ENCODE measurements at regions not wholly inside any gene's neighbourhood (a gene's known extent, or its start where the extent isn't known, plus 50 kb on each side); places are given as distances from the start of the nearest gene placed in this dataset.

GRCh38 chr7:106480161-106480579 lies 180.8 kb downstream of the CCDC71L start:
- no peak for DNase-seq

GRCh38 chr7:106476751-106477150 lies 184.2 kb downstream of the CCDC71L start:
- no peak for DNase-seq

DNA sequence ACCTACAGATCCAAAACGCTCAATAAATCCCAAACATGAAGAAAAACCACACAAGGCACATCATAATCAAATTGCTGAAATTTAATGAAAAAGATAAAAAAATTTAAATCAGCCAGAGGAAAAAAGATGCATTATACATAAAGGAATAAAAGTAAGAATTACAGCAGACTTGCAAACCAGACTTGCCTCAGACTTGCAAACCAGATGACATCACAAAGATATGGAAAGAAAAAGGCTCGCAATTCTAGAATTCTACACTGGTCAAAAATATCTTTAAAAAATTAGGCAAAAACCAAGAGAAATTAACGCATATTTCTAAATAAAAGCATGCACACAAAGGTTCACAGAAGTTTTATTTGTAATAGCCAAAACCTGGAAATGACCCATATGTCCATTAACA lies 188.0 kb upstream of the NAMPT start:
- no peak for DNase-seq

- no peak for DNase-seq
Measured at GRCh38 chr7:106471686-106472440, 187.1 kb upstream of the NAMPT start.

GRCh38 chr7:106471021-106471420 lies 186.2 kb upstream of the NAMPT start:
- DNase-seq: no peak

DNA sequence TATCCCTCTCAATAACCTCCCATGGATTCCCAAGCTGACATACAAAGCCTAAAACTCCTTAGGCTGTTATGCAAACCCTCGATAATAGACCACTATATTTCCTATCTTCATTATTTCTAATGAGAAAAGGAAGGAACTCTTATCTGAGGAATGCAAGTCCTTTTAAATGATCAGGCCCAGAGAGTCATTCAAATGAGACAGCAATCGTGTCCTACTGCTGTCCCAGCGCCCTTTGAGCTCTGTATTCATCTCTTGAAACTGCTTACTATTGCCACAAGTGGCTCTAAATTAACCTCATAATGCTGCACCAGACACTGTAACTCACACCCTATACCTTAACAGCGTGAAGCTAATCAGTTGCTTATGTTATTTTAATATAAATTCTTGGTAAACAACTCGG lies 182.1 kb upstream of the NAMPT start:
- no peak for DNase-seq

- no peak for DNase-seq
Measured at GRCh38 chr7:106465704-106466468, 181.1 kb upstream of the NAMPT start.

DNA sequence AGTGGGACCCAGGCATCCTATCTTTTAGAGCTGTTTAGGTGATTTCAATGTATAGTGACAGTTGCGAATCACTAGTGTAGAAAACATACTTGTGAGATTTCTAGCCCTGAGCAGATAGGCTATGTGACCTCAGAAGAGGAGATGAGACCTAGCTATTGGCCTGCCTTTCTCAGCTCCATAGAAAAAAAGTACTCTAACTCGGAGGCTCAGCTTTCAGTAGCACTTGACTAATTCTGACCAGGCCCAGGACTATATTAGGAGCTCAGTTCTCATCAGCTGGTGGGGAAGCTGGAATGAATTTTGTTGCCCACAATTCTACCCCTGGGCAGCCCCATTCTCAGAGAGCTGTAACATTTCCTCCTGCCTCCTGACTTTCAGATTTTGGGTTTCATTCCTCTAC lies 179.9 kb upstream of the NAMPT start:
- DNase-seq: no peak

DNA sequence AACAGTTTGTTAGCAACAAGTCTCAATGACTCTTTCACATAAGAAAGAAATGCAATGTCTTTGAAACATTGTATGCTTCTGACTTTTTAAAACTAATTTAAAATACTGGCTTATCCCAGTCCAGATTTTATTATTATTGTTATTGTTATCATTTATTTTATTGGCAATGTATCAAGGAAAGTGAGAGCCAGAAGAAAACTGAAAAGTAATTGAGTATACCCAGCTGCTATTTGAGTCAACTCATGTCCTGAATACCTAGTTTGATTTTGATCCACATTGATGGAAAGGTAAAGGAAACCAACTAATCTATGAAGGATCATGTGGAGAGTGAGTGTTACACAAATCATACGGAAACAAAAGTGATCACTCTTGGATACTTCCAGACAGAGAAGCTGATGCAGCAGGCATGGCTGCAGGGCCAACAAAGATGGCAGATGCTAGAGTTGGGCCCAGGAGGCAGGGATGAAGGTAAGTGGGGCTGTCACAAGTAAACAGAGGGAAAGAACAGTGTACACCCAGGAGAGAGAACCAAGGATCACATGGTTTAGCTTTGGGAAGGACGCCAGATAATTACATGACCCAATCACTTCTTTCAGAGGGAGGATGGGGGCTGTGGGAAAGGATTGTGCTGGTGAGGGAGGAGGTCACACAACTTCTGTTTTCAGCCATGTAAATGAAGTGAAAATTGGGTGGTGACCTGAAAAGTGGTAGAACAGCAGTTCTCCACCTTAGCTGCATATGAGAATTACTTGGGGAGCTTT lies 179.2 kb upstream of the NAMPT start:
- peak; percentile 3 for DNase-seq

DNA sequence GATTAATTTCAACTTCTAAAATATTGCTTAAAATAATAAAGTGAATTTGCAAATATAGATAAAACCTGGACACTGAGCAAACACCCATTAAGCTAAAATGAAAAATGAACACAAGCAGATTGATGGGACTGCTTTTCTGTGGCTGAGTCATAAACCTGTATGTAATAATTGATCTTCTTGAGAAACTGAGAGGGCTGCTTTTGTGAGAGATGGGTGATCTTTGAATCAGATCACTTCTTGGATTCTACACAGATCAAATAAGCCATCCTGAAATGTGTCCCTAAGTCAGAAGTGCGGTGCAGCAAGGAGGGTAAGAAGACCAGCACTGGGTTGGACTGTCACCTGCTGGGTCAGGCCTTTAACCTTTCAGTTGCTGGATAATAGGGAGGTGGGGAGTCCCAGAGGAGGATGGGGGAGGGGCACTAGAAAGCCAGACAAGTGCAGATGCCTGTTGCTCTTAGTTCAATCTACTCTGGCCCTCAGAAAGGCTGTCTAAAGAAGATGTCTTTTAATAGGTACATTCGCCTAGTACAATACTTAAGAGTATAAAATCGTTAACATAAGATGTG lies 178.2 kb upstream of the NAMPT start:
- no peak for DNase-seq

- DNase-seq: peak; percentile 9
Measured at GRCh38 chr7:106462365-106462859, 177.6 kb upstream of the NAMPT start.

- no peak for DNase-seq
Measured at GRCh38 chr7:106460792-106461254, 176.0 kb upstream of the NAMPT start.

DNA sequence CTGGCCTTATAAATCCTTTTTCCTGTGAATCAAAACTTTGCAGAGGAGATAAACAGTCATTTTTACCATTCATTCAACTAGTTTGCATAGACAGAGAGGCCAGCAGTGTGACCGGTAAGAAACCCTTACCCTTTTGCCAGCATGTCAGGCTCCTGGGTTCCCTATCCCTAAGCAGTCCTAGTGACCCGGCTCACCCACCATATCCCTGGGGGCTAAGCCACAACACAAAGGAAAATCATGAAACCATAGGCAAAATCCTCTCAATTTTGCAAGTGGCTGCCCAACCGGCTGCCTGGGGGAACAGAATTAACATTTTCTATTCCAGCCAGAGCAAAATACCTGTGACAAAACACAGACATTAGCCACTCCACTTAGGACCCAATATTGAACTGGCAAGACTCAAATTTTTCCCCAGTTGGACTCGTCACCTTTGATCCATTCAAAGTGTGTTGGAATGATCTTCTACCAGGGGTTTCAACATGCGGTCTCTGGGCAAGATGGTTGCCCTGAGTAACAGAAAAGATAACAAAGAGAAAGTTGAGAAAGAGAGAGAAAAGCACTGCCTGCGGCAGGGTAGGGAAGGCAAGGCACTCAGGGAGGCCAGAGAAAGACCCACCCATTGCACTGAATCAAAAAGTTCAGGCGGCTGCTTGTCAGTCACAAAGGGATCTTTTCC lies 174.8 kb upstream of the NAMPT start:
- DNase-seq: no peak

- DNase-seq: no peak
Measured at GRCh38 chr7:106457678-106458077, 172.9 kb upstream of the NAMPT start.

DNA sequence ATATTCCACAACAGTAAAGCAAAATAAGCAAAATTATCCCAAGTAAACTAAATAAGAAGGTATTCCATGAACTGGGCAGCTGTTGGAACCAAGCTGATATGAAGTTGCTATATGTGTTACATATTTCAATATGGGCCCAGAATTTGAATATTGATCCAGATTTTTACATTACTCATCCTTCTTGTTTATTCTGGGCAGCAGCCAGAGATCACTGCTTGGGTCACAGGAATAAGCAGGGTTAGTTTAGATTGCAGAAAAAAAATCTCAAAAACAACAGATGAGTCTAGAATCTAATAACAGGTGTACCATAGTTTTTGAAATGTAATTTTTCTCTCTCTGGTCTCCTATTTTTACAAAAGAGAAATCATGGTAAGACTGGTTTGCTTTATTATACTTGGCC lies 171.5 kb upstream of the NAMPT start:
- DNase-seq: no peak

GRCh38 chr7:106452031-106452851 lies 167.5 kb upstream of the NAMPT start:
- no peak for DNase-seq

GRCh38 chr7:106451171-106451570 lies 166.4 kb upstream of the NAMPT start:
- DNase-seq: no peak

DNA sequence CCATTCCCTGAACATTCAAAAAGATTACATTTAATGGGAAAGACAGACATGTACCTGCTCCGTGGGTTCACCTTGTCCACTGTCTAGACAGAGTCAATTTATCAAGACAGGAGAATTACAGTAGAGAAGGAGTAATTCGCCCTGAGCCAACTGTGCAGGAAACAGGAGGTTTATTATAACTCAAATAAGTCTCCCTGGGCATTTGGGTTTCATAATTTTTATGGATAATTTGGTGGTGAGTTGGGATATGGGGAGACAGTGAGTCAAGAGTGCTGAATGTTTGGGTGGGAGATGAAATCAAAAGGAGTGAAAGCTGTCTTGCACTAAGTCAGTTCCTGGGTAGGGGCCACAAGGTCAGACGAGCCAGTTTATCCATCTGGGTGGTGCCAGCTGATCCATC lies 165.9 kb upstream of the NAMPT start:
- no peak for DNase-seq

DNA sequence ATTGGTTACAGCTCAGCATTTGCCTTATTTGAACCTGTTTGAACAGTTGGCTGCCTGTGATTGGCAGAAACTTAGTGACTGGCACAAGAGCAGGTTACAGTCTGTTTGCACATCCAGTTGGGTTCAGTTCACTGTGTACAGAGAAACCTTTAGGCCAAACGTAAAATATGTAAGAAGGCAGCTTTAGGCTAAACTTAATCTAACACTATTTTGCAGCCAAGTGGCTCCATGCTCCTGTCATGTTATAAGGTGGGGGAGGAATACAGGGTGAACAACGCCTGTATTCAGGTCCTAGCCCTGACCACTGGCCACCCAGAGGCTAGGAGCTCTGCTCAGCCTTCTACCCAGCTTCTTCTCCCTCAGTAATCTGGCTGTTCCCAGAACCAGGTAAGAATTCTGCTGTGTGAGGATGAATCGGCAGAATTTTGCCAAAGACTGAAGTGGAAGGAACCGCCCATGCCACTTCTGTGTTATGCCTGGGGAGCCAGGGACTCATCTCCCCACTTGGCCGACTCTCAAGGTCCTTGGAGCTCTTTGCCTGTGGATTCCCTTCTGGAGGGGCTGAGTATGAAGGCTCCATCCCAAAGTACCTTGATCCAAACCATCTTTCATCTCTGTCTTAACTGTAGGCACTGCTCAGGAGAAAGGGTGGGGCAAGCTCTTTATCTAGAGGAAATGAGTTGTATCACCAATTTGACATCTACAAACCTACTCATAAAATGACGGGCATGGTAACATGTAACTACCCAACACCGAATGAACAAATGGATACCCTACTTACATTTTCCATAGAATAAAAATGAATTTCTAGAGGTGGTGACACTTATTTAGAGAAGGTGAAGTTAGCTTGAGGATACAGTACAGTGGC lies 164.4 kb upstream of the NAMPT start:
- DNase-seq: no peak

- no peak for DNase-seq
Measured at GRCh38 chr7:106448346-106448991, 163.7 kb upstream of the NAMPT start.
